ENCODE measurements at regions not wholly inside any gene's neighbourhood (a gene's known extent, or its start where the extent isn't known, plus 50 kb on each side); places are given as distances from the start of the nearest gene placed in this dataset.

- no peak for DNase-seq (ENCODE audit: low read depth)
Measured at GRCh38 chr5:3825531-3826451, 230.2 kb downstream of the IRX1 start.

DNA sequence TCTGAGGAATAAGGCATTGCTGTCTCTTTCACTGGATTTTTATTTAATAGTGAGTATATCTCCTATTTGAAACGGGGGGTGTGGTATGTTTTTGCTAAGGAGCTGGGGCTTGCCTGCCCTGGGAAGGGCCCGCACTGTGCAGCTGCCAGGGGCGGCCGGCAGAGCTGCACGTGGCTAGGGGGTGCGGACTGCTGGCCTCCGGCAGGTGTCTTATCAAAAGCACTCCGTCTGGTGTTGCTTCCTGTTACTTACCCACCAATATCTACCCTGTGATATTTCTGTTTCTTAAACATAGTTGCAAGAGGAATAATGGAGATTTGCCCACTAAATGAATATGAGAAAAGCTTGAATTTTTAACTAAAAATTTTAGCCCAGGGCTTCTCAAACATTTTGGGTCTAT is 232.0 kb downstream of the IRX1 start:
- no peak for DNase-seq (ENCODE audit: low read depth)

DNA sequence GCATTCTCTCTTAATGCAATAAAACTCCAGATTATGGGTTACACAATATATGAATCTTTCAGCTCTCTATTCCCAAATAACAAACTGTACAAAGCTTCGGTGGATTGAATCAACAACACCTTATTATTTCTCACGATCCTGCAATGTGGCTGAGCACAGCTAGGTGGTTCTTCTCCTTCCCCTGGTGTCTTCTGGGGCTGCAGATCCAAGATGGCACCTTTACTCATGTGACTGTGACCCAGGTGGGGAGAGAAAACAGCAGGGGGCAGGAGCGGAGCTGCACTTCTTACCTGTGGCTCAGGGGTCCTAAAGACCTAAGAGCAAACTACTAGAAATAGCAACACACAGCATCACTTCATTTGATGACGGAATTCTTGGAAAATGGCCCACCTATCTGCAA is 233.1 kb downstream of the IRX1 start:
- DNase-seq (ENCODE audit: low read depth) = no peak

- DNase-seq (ENCODE audit: low read depth) = no peak
Measured at GRCh38 chr5:3833566-3833965, 237.9 kb downstream of the IRX1 start.

DNA sequence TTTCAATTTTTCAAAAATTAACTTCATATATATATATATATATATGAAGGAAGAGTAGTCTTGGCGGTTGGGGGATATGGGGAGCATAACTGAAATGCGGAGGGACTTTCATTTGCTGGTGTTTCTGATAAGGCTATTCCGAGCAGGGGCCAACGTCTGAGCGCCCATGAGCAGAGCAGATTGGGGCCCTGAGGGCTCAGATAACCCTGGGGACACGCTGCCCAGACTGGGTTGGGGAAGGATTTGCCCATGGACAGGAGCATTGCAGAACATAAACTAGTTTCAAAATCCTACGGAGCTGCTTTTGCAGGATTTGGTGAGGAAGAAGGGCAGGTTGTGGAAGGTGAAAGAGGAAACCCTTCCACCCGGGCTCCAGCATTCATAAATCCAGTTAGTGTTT is 240.2 kb downstream of the IRX1 start:
- no peak for DNase-seq (ENCODE audit: low read depth)

DNA sequence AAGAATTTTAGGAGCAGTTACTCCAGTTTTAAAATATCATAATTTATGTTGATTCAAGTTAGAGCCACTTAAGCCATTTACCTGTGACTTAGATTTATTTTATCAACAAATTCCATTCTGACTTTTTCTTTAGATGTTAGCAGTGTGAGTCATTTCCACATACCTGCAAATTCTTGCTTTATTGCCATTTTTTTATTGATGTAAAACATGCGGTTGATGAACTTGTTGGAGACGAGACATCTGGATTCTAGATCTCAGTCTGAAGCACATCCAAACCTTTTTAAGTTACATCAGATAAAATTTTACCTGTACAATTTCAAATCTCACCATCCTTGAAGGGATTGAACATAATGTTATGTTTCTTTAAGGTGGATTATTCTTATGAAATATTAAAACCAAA is 240.9 kb downstream of the IRX1 start:
- no peak for DNase-seq (ENCODE audit: low read depth)

- DNase-seq (ENCODE audit: low read depth) = no peak
Measured at GRCh38 chr5:3837506-3837905, 241.9 kb downstream of the IRX1 start.

DNA sequence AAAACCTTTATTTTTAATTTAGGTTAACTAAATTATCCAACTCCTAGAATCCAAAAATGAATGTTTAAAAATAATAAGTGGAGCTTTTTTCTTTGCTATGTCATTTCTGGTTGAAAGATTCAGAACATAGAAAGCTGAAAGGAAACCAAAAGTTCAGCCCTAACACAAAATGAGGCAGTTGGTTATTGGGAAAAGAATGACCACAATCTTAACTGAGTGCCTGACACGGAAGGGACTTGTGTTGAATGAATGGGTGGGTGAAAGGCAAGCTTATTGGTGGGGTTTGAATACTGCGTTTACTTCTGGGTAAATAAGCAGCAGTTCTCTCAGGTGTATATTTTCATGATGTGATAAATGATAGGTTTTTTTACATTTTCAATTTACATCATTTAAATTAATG is 243.5 kb downstream of the IRX1 start:
- DNase-seq (ENCODE audit: low read depth) = no peak

- no peak for DNase-seq (ENCODE audit: low read depth)
Measured at GRCh38 chr5:3842591-3842990, 247.0 kb downstream of the IRX1 start.

- DNase-seq (ENCODE audit: low read depth) = no peak
Measured at GRCh38 chr5:3843706-3844105, 248.1 kb downstream of the IRX1 start.

DNA sequence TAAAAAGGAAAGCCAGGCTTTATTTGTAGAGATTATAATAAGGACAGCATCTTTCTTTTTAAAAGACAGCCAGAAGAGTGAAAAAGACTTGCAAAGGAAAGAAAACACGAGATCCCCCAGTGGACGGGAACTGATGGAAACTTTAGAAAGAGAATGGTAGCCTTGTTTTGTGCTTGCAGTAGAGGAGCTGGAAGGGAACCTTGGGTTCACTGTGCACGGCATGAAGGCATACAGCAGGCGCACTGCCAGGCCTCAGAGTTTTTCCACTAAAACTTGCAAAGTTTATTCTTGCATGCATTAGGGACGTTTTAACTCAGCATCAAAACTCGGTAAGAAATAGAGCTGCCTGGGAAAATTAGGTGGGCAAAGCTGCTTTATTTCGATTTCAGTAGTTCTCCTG is 248.6 kb downstream of the IRX1 start:
- DNase-seq (ENCODE audit: low read depth) = no peak

DNA sequence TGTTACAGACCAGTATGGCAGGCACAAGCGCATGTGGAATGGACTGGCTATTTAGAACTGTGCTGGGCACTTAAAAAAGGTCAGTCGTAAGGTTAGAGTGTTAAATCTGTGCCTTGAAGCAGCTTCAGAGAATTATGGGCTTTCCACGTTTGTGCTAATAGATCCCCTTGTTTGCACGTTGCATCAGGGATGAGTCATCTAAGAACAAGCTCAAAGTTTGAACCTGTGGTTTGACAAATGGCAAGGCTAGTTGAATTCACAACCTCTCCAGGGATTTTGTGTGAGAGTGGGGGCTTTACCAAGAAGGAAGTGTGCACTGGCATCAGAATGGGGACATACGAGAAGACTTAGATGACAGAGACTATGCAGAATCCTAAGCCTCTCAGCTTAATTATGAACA is 249.6 kb downstream of the IRX1 start:
- DNase-seq (ENCODE audit: low read depth) = no peak

GRCh38 chr5:3852161-3852916 is 256.7 kb downstream of the IRX1 start:
- DNase-seq (ENCODE audit: low read depth) = no peak

DNA sequence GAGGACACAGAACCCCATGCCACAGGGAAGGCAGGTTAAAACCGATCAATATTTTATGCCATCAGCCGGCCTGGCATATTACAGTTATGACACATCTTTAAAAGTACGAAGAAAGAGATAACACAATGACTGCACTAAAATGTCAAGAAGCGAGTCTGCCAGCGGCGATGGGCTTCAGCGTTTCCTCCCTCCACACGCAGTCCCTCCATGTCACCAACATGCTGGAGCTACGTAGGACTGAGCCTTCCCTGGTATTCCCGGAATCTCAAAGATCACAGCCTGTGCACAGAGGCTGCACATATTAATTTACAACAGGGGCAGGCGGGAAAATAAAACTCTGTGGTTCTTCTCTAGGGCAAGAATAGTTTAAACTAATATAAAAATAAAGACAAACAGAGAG is 257.7 kb downstream of the IRX1 start:
- no peak for DNase-seq (ENCODE audit: low read depth)

- DNase-seq (ENCODE audit: low read depth) = no peak
Measured at GRCh38 chr5:3854188-3854821, 258.7 kb downstream of the IRX1 start.

DNA sequence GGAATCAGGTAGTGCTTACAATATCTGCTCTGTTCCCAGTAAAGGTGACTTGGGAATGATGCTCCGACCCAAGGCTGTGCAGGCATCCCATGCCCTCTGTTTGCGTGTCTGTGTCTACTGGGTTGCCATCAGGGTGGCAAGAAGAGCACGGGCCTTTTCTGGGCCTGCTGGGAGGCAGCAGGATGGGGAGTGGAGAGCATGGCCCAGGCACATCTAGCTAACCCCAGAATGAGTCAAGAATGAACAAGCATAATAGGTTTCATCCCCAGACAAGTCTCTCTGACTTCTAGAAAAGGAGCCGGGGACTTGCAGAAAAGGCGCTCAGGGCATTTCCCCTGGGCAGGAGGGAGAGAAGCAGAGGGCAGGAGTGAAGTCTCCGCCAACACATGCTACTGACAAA is 260.4 kb downstream of the IRX1 start:
- no peak for DNase-seq (ENCODE audit: low read depth)

DNA sequence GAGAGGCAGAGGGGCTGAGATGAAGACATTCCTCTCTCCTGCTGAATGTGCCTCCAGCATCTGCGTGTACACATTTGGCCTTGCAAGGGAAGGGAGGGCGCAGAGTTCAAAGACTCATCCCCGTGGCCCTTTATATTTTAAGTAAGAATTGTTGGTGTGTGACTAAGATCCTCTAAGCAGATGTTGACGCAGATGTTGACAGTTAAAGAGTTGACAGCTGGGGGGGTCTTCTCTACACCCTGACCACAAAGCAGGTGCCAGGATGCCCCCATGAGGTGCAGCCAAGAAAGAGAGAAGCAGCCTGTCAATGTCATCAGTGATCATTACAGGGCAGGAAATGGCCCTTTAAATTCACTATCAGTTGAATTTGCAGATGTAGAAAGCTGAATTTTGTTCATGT is 262.9 kb downstream of the IRX1 start:
- no peak for DNase-seq (ENCODE audit: low read depth)

- no peak for DNase-seq (ENCODE audit: low read depth)
Measured at GRCh38 chr5:3862906-3863305, 267.3 kb downstream of the IRX1 start.

GRCh38 chr5:3875144-3875543 is 279.5 kb downstream of the IRX1 start:
- no peak for DNase-seq (ENCODE audit: low read depth)

- DNase-seq (ENCODE audit: low read depth) = no peak
Measured at GRCh38 chr5:3878267-3878666, 282.6 kb downstream of the IRX1 start.

DNA sequence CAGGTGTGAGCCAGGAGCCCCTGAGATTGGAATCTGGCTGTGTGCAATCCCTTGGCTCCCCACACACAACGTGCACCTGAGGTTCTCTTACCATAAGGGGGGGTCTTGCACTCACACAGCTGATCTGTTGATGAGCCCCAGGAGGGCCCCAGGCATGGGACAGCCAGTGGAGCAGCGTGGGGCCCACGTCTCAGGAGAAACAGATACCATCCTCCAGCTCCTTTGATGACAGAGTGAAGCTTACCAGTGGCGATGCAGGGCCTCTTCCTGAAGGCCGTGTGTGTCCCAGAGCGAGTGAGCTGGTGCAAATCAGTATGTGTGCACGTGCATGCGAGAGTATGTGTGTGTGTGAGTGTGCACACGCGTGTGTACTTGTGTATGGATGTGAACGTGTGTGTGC is 287.4 kb downstream of the IRX1 start:
- no peak for DNase-seq (ENCODE audit: low read depth)

DNA sequence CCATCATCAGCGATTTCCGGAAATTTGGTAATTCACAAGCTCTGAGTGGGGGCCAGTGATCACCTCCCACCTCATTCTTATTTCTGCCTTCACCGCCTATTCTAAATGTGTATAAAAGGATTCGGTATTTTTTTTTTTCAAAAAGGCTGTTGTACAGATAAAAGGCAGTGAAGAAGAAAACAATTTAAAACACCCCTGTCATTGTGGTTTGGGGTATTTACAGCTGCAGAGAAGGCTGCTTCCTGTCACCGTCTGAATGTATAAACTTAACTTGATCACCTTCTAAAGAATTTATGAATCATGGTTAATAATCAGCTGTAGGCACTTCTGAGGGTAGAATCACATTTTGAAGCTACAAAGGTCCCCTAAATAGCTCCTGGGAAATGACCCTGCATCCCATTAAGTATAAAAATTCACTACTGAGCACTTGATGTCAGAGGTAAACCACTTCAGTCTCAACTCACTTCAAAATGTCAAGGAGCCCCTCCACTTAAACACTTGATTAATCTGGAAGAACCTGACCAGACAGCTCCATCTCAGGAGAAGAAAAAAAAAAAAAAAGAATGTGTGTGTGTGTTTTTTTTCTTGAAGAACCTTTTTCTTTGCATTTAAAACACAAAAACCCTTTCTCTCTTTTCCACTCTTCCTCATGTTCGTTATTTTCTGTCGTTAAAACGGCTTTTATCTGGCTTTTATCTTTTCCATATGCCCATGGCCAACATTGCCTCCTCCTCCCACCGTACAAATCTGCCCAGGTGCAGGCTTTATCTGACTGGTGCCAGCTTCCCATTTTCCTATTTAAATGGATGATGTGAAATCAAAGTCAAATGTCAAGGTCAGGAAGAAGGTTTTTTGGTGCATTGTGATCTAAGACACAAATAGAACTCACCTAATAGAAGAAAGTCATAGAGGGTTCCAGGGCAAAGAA is 291.2 kb downstream of the IRX1 start:
- DNase-seq (ENCODE audit: low read depth) = no peak
